ENCODE measurements at regions not wholly inside any gene's neighbourhood (a gene's known extent, or its start where the extent isn't known, plus 50 kb on each side); places are given as distances from the start of the nearest gene placed in this dataset.

DNA sequence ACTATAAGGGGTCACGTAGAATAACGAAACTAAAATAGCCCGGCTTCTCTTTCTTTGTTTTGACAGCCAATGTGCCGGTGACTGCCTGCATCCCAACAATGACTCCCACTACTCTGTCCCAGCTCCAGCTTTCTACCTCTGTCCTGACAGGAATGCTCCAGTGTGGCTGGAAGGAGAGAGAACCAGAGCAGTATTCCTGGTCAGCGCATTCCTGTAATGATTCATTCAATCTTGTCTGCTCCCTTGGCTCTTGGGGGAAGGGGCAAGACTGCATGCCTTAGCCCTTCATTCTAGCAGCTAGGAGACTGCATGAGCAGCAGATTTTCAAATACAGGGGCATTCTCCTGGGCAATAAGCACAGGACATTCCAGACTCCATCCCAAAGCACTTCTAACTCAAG is 132.1 kb upstream of the PRMT6 start:
- intact Hi-C loops (cut with micrococcal nuclease) = no loop called here

DNA sequence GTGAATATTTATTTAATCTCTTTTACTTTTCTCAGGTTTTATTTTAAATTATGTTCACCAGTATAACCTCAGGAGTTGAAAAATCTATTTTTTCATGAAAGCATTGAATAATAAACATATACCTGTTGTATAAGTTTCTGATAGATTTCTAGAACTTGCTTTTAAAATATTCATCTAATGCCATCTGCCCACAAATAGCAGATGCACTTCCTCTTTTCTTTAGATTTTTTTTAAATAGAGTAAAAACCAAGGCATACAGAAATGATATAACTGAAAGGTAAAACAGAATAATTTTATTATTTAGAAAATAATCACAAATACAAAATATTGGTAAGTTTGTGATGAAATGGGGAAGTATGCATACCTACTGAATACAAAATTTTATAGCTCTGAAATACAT is 130.7 kb upstream of the PRMT6 start:
- intact Hi-C loops (cut with micrococcal nuclease) = no loop called here

DNA sequence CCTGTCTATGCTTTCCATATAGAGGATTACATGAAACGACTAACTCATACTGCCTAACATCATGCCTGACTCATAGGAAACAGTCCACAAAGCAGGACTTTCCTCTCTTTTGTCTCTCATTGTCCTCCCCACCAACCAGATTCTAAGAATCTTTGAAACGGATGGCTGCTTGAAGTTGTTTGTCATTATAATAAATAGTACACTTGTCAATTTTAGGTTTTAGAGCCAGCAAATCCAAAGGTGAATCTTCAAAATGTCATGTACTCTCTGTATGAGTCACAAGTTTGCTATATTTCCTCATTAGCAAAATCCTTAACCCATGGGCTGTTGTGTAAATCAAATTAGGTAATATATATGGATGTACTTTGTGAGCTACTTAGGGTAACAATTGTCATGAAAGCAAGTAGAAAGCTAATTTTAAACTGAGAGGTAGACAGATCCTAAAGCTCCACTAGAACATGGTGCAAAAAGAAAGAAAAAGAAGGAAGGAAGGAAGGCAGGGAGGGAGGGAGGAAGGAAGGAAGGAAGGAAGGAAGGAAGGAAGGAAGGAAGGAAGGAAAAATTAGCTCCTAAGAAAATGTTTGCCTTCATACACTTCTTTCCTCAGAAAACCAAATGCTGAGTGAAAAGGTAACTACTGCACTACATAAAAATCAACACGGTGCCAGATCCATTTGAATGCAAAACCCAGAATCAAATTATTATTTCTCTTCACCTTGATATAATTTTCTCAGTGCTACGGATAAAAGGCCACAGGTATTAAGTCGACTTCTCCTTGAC is 129.5 kb upstream of the PRMT6 start:
- intact Hi-C loops (cut with micrococcal nuclease) = no loop called here

DNA sequence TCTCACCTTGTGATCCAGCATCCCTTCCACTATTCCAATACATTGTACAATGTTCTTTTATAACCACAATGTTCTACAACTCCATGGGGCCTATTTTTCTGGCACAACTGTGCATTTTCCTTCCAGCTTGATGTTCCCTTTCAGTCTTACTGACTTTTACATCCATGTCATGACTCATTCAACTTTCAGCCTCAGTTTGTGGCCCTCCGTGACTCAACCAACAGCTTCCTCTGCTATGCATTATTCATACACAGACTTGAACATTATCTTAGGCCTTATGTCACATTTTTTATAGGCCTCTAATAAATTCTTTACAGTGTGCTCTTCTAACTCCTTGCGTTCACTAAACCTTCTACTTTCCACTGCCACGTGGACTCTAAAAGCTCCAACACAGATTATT is 119.4 kb upstream of the PRMT6 start:
- intact Hi-C loops (cut with micrococcal nuclease) = no loop called here

DNA sequence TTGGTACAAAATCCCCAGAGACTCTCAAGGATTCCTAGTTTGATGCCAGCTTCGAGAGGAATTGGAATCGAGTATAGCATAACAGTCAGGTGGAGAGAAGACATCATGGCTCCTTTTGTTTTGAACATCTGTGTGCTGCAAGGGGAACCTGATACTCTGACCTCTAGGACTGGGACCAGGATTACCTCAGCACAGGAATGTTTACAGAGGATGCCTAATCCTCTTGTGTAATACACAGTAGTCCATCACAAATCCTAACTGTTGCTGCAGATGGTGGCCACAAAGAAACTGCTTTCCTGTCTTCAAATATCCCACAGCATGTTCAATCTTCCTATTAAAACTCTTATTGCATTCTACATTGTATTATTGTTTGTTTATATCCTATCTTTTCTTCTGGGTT is 111.8 kb upstream of the PRMT6 start:
- intact Hi-C loops (cut with micrococcal nuclease) = no loop called here

DNA sequence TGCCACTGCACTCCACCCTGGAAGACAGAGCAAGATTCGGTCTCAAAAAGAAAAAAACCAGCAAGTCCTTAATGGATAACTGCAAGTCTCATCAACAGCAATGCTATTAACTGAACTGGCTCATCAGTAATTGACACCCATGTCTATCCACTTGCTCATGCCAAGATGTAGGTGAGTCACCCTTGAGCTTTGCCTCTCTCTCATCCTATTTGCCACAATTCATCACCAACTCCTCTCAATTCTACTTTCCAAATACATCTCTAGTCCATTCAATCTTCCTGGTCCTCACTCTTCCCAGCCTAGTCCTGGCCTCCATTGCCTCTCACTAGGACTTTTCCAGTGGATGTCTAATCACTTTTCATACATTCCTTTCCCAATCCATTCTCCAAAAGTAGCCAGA is 103.7 kb upstream of the PRMT6 start:
- intact Hi-C loops (cut with micrococcal nuclease) = no loop called here

DNA sequence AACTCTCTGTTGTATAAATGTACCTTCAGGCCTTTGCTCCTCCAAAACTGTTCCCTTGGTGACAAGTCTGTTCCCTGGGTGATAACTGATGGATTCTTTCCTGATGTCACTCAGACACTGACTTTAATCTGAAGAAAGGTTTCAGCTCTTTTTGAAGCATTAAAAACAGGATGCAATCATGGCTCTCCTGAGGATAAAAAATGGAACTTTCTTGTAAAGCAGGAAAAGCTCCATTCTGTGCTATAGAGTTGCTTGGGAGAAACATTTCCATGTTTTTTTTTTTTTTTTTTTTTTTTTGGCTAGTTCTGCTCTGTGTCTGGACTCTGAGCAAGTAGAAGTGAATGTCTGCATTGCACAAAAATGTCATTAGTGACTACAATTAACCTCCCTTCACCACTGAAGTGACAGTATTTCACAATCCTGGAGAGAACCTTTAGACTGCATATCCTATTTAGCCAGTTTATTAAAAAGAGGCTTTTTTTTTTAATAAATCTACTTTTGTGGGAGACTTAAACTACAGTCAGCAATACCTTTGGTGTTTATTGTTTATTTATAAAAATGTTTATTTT is 101.7 kb upstream of the PRMT6 start:
- intact Hi-C loops (cut with micrococcal nuclease) = no loop called here

DNA sequence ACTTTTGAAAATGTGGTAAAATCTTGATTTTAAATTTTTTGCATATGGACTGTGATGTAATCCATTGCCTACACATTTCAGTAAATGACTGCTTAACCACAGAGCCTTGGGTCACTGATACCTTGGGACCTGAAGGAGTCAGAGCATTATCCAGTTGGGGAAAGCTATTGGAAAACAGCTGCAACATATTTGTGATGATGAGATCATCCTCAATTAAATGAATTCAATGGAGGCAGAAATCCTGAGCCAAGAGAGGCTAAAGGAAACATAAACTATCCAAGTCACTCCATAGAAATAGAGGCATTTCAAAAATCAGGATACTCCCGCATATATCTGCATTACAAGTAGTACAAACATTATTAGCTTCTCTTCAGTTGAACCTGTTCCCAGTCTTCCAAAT is 99.8 kb upstream of the PRMT6 start:
- intact Hi-C loops (cut with micrococcal nuclease) = no loop called here

DNA sequence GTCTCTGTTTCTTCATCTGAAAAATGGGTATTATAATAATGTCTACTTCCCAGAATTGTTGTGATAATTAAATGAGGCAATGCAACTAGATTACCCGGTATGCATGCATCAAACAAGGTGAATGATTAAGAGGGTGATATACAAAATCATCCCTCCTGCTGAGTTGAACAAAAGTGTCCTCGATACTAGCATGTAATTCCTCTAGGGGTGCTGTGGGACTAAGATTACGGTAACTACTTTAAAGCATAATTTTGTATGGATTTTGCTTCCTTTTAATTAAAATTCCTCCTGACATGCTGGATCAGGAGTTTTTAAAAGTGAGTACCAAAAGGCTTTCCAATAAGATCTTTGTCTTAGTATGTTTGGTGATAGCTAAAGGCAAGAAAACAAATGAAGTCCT is 98.7 kb upstream of the PRMT6 start:
- intact Hi-C loops (cut with micrococcal nuclease) = no loop called here

DNA sequence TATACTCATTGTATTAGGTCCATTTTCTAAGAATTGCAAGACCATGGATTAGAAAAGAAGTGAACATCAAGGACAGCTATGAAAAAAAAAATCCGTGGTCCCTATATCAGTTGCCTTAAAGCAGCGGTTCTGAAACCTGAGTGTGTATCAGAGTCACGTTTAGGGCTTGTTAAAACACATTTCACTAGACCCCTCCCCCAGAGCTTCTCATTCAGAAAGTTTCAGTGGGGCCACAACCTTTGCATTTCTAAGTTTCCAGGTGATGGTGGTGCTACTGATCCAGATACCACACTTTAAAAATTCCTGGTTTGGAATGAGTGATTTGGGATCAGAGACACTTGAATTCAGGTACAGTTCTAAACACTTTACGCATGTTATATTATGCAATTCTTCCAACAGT is 96.1 kb upstream of the PRMT6 start:
- intact Hi-C loops (cut with micrococcal nuclease) = loop anchor here (10.0 kb wide), 1 partner anchor 64 kb away; no protein-coding TSS in a partner anchor

DNA sequence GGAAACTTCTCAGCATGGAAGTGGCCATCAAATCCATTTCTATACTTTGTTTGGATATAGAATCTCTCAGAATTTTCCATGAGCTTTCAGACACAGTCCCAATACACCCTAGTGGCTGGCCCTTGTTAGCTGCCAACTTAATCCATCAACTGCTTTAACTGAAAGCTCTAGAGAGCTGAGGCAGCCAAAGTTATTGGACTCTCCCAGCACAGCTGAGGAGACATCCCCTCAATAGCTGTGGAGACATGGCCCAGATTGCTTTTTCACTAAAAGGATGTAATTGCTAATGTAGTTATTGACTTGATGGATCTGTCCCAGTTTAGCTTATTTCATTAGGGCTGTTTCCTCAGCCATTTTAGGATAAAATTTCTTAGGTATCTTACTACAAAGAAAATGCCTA is 94.8 kb upstream of the PRMT6 start:
- intact Hi-C loops (cut with micrococcal nuclease) = loop anchor here (10.0 kb wide), 1 partner anchor 63 kb away; no protein-coding TSS in a partner anchor

DNA sequence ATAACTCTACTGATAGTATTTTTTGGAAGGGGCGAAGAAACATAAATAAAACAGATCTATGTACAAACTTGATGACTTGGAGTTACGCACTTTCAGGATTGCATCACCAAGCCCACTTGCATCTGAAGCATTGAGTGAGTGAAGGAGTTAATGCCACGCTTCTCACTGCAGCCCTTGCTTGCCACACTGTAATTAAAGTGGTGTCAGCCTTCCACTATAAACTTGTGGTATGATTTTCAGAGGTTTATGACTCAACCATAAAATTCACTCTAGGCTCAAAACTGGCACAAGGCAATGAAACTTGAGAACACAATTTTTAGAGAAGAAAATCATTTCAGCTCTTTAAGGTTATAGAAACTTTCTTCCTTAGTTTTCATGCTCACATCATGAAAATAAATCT is 93.9 kb upstream of the PRMT6 start:
- intact Hi-C loops (cut with micrococcal nuclease) = loop anchor here (10.0 kb wide), 1 partner anchor 62 kb away; no protein-coding TSS in a partner anchor

DNA sequence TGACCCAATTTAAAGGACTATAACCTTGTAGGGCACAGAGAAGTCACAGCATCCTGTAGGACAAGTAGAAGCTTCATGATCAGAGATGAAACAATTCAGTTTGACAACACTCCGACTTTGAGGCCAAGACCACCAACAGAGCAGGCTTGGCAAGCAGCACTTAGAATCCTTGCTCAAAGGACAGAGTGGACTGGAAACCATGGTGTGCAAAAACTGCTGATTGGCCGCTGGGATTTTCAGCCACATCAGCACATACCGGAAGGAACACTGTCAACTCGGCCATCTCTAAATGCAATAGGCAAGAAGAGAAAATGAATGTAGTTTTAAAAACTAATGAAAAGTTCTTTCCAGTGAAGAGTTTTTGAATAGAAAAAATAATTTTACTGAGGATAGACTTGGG is 92.0 kb upstream of the PRMT6 start:
- intact Hi-C loops (cut with micrococcal nuclease) = loop anchor here (10.0 kb wide), 1 partner anchor 60 kb away; no protein-coding TSS in a partner anchor

DNA sequence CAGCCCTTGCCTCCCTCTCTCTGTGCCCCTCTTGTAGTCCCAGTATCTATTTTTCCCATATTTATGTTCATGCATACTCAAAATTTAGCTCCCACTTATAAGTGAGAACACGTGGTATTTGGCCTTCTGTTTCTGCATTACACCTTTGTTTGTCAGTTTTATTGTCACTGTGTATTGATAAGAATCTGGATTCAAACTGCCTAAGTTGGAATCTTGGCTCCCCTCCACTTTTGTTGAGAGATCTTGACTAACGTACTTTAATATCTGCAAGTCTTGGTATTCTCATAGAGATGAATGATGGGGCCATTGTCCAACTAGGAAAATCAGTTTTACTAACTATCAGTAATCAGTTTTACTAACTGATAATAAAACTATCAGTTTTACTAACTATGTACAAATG is 87.8 kb upstream of the PRMT6 start:
- intact Hi-C loops (cut with micrococcal nuclease) = loop anchor here (10.0 kb wide), 1 partner anchor 56 kb away; no protein-coding TSS in a partner anchor

DNA sequence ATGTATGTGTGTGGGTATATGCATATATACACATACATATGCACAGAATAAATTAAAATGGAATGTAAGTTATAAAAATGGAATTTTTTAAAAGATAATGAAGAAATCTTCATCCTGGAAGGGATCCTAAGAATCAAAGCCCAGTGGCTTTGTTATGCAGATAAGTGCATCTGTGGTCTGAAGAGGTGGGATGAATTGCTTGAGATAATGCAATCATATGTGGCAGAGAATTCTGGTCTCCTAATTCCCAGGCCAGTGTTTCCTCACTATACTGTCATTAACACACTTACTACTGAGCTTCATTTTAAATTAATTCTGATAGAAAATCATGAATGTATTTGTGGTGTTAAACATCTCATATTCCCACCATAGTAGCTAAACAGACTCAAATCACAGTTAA is 86.7 kb upstream of the PRMT6 start:
- intact Hi-C loops (cut with micrococcal nuclease) = loop anchor here (10.0 kb wide), 1 partner anchor 55 kb away; no protein-coding TSS in a partner anchor

DNA sequence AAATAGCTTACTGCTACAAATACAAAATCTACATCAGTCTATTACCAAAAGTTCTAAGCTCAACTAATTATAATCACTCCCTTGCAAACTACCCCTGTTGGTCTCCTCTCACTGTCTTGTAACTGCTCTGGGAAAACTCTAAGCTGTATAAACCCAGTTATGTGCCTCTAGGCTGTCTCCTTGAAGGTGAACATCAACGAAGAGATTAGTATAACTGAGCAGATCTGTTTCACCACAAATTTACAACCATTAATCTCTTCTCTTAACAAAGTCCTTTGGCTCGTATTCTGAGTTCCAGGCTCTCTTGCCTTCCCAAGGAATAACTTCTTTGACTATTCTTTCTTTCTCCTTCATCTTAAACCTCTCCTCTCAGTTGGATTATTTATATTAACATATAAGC is 84.4 kb upstream of the PRMT6 start:
- intact Hi-C loops (cut with micrococcal nuclease) = no loop called here

DNA sequence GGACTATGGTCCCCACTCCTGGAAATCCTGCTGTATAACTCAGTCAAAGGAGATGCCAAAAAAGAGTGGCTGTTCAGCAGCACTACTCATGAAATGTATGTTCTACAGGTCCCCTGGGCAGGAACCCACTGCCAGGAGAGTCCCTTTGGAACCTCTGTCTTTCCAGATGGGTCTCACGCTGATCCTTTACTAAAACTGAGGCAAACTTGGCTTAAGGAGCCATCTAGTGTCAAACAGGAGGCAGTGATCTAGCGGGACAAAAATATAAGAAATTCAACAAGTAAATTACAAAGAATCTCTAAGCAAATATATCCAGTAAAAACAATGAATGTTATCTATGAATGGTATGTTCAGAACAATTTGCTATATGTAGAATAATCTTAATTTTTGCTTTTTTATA is 80.5 kb upstream of the PRMT6 start:
- intact Hi-C loops (cut with micrococcal nuclease) = no loop called here

DNA sequence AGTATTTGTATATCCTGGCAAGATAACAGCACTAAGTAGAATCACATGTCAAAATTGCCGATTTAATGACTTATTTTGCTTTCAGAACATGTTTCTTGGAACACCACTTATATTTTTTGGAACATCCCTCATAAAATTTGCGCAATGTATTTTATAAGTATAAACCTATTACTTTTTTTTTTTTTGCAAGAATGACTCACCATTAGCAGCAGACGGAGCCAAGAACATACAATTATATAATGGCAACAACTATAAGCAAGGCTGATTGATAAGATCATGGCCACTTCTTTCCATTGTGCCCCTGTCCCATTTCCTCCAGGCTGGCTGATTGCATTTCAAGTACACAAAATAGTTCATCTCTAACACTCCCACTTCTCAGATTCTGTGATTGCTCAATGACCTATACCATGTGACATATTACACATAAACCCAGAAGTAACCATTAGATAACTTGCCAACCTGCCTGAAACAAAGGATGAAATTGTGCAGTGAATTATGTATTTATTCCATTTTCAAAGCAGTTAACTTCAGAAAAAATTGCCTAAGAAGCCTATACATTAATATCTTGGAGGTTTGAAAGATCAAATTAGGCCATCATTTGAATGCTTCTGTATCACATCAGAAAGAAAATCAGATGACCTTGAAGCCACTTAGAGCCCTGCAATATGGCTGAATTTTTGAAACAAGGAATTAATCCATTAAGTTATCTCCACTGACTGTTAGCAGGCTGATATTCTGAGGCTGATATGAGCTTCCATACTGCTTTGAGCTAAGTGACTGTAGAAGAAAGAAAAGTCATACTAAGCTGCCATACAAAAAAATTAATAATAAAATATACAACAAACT is 77.8 kb upstream of the PRMT6 start:
- intact Hi-C loops (cut with micrococcal nuclease) = no loop called here

DNA sequence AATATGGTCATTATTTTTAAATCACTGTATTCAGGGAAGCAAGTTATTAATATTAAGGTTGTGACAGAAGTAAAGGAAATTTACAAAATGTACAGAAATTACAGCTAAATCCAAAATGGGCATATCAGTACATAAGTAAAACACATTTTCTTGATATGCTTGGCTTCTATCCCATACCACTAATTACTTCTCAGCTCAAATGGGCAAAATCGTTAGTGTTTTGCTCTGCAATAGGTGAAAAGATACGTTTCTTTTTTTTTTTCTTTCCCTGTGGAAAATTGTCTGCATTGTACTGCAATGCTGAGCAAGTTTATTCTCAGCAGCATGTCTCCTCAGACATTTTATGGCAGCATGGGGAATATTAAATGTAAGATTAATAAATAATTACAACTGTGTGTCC is 77.1 kb upstream of the PRMT6 start:
- intact Hi-C loops (cut with micrococcal nuclease) = no loop called here

DNA sequence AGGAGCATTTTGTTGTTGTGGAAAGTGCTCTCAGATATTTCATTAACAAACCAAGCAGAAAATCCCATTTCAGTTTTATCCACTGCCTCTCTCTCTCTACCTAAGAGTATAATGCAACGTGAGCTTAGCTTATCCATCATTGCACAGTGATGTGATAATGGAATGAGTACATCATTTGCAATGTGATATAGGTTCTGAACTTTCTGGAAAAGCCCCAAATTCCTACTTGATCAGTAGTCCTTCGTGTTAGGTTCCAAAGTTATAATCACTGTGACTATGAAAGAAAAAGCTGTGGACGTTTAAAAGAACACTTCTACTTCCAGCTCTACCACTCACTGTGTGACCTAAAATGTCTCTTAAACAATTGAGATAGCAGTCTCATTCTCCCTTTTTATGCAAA is 76.4 kb upstream of the PRMT6 start:
- intact Hi-C loops (cut with micrococcal nuclease) = no loop called here

DNA sequence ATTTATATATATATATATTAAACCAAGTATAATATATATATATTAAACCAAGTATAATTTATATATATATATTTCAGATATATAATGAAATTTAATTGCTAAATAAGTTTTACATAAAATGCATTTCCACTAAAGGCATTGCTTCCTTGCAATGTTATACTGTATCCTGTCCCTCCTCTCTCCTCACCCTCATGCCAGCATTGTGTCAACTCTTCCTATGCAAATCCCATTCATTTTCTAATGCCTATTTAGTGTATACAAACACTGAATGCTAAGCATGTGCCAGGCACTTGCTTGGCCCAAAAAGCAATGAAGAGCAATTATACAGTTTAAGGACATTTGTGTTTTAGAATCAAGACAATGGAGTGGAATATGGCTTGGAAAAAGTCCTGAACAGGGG is 71.7 kb upstream of the PRMT6 start:
- intact Hi-C loops (cut with micrococcal nuclease) = no loop called here

DNA sequence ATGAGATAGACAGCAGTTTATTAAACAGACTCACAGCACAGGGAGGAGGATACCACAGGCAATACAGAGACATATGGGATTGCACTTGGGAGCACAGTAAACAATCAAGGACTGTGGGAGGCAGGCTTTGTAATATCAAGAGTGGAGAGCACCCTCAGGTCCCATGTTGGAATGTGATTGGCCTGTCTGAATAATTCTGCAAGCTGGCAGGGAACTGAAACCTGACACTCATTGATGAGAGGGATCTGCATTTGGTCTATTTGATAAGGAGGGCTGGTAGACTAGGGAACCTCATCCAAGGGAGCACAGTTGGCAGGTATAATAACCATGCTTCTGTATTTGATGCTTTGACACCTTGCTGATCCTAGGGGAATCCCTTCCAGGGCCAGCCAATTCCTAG is 69.9 kb upstream of the PRMT6 start:
- intact Hi-C loops (cut with micrococcal nuclease) = no loop called here
